Smooth muscle cell (in vitro differentiated cells): ENCODE measurements at regions not wholly inside any gene's neighbourhood (a gene's known extent, or its start where the extent isn't known, plus 50 kb on each side); places are given as distances from the start of the nearest gene placed in this dataset.
"Not testable (repeated sequence)": the region's sequence is repeated elsewhere in the genome, so short reads cannot be mapped to it uniquely, and the experiment has no call there.

Source experiments
- DNase-seq: peaks from one replicate; lab custom pipeline; 2025; ENCODE audit not compliant: unreplicated experiment; lab: John Stamatoyannopoulos, UW
- H2AFZ ChIP-seq: fragments of 200-600 bp; sonication (generic); 2 replicates; pipeline ENCODE4 v1.6.0; 2016; ENCODE audit warnings: antibody characterized with exemption, low read depth, mild to moderate bottlenecking
- H3F3A ChIP-seq: fragments of 200-600 bp; sonication (generic); 2 replicates; pipeline ENCODE4 v1.6.0; 2017; ENCODE audit warnings: antibody characterized with exemption, low read depth
- H3K27ac ChIP-seq: fragments of 200-600 bp; sonication (generic); 2 replicates; pipeline ENCODE4 v1.5.1; 2016; ENCODE audit warnings: low read depth, mild to moderate bottlenecking
- H3K27me3 ChIP-seq: fragments of 200-600 bp; sonication (generic); 2 replicates; pipeline ENCODE4 v1.6.1; 2016; ENCODE audit warnings: low read depth, mild to moderate bottlenecking
- H3K36me3 ChIP-seq: fragments of 200-600 bp; sonication (generic); 2 replicates; pipeline ENCODE4 v1.5.1; 2016; ENCODE audit warnings: low read depth
- H3K4me1 ChIP-seq: fragments of 200-600 bp; sonication (generic); 2 replicates; pipeline ENCODE4 v1.5.1; 2016; ENCODE audit warnings: low read depth
- H3K4me2 ChIP-seq: fragments of 200-600 bp; sonication (generic); 2 replicates; pipeline ENCODE4 v1.6.0; 2016; ENCODE audit warnings: mild to moderate bottlenecking
- H3K4me3 ChIP-seq: fragments of 200-600 bp; sonication (generic); 2 replicates; pipeline ENCODE4 v1.5.1; 2016; ENCODE audit warnings: mild to moderate bottlenecking
- H3K79me2 ChIP-seq: fragments of 200-600 bp; sonication (generic); 2 replicates; pipeline ENCODE4 v1.6.0; 2016; ENCODE audit warnings: low read depth, mild to moderate bottlenecking
- H3K9ac ChIP-seq: fragments of 200-600 bp; sonication (generic); 2 replicates; pipeline ENCODE4 v1.6.0; 2016; ENCODE audit warnings: low read depth
- H3K9me3 ChIP-seq: fragments of 200-600 bp; sonication (generic); replicated peaks from 2 replicates; pipeline ENCODE4 v1.5.1; 2016; ENCODE audit warnings: low read depth
- H4K20me1 ChIP-seq: fragments of 200-600 bp; sonication (generic); 2 replicates; pipeline ENCODE4 v1.6.0; 2016; ENCODE audit warnings: low read depth
- CTCF ChIP-seq: fragments of 200-600 bp; sonication (generic); IDR thresholded peaks from 2 replicates; pipeline ENCODE4 v1.5.1; 2017; ENCODE audit warnings: borderline replicate concordance, mild to moderate bottlenecking, antibody characterized with exemption; ENCODE audit not compliant: insufficient read depth, poor library complexity, severe bottlenecking
- WGBS: methylation state at CpG from one replicate; pipeline ENCODE4 v1.1.7; 2016; ENCODE audit warnings: low lambda C conversion rate; 5-methylcytosine and 5-hydroxymethylcytosine counted together

GRCh38 chr11:116046127-116046526, 541.9 kb upstream of the CADM1 start:
- no peaks in the 10 kb centered on the region for H4K20me1 ChIP-seq
- DNase-seq, result no peak
- H3K4me1 ChIP-seq, result peaks cover 5% of the 10 kb centered on the region
- no peak overlapping the region for H3K4me3 ChIP-seq
- H2AFZ ChIP-seq, result no peak overlapping the region
- no peak for TF ChIP-seq CTCF
- H3K27me3 ChIP-seq, result peaks cover 15% of the 10 kb centered on the region
- H3F3A ChIP-seq, result no peaks in the 10 kb centered on the region
- no peak overlapping the region for H3K27ac ChIP-seq
- H3K4me2 ChIP-seq, result no peak overlapping the region
- 96% methylated on average over 6 of the region's 6 CpGs for WGBS
- no peaks in the 10 kb centered on the region for H3K36me3 ChIP-seq
- no peaks in the 10 kb centered on the region for H3K9me3 ChIP-seq
- H3K79me2 ChIP-seq, result no peaks in the 10 kb centered on the region
- H3K9ac ChIP-seq, result no peak overlapping the region

GRCh38 chr11:116044941-116045340, 540.7 kb upstream of the CADM1 start:
- no peak overlapping the region for H3K27ac ChIP-seq
- H3K4me3 ChIP-seq, result no peak overlapping the region
- no peaks in the 10 kb centered on the region for H4K20me1 ChIP-seq
- H3K27me3 ChIP-seq, result peaks cover 8% of the 10 kb centered on the region
- peak overlapping the region; percentile 12 for H2AFZ ChIP-seq
- H3K4me1 ChIP-seq, result peaks cover 5% of the 10 kb centered on the region
- no peak overlapping the region for H3K4me2 ChIP-seq
- 51% methylated on average over 10 of the region's 10 CpGs for WGBS
- H3K9me3 ChIP-seq, result no peaks in the 10 kb centered on the region
- H3K9ac ChIP-seq, result no peak overlapping the region
- no peaks in the 10 kb centered on the region for H3K36me3 ChIP-seq
- no peak for DNase-seq
- H3F3A ChIP-seq, result no peaks in the 10 kb centered on the region
- H3K79me2 ChIP-seq, result no peaks in the 10 kb centered on the region
- no peak for TF ChIP-seq CTCF

- no peak overlapping the region for H3K9ac ChIP-seq
- H4K20me1 ChIP-seq, result no peaks in the 10 kb centered on the region
- no peak overlapping the region for H3K4me2 ChIP-seq
- no peak overlapping the region for H3K27ac ChIP-seq
- H3K27me3 ChIP-seq, result peaks cover 5% of the 10 kb centered on the region
- H3F3A ChIP-seq, result no peaks in the 10 kb centered on the region
- H2AFZ ChIP-seq, result peak overlapping the region; percentile 12
- 64% methylated on average over 4 of the region's 4 CpGs for WGBS
- no peak overlapping the region for H3K4me3 ChIP-seq
- no peak for DNase-seq
- TF ChIP-seq CTCF, result no peak
- H3K9me3 ChIP-seq, result no peaks in the 10 kb centered on the region
- H3K4me1 ChIP-seq, result peaks cover 5% of the 10 kb centered on the region
- no peaks in the 10 kb centered on the region for H3K79me2 ChIP-seq
- H3K36me3 ChIP-seq, result no peaks in the 10 kb centered on the region
Observed at GRCh38 chr11:116044520-116044919, 540.3 kb upstream of the CADM1 start.

- no peaks in the 10 kb centered on the region for H4K20me1 ChIP-seq
- peaks cover 5% of the 10 kb centered on the region for H3K4me1 ChIP-seq
- H3K27ac ChIP-seq, result no peak overlapping the region
- no peaks in the 10 kb centered on the region for H3K36me3 ChIP-seq
- H3K4me3 ChIP-seq, result no peak overlapping the region
- no peak overlapping the region for H3K9ac ChIP-seq
- WGBS, result 80% methylated on average over 2 of the region's 2 CpGs
- DNase-seq, result no peak
- no peaks in the 10 kb centered on the region for H3F3A ChIP-seq
- no peaks in the 10 kb centered on the region for H3K9me3 ChIP-seq
- no peak overlapping the region for H3K4me2 ChIP-seq
- no peak for TF ChIP-seq CTCF
- H3K27me3 ChIP-seq, result no peaks in the 10 kb centered on the region
- no peaks in the 10 kb centered on the region for H3K79me2 ChIP-seq
- no peak overlapping the region for H2AFZ ChIP-seq
Observed at GRCh38 chr11:116043857-116044256, 539.6 kb upstream of the CADM1 start.

- H3K36me3 ChIP-seq, H3K9ac ChIP-seq, H3K27ac ChIP-seq, H3F3A ChIP-seq, H3K4me3 ChIP-seq, DNase-seq, H3K27me3 ChIP-seq, H3K4me2 ChIP-seq, H3K4me1 ChIP-seq, H3K79me2 ChIP-seq, H4K20me1 ChIP-seq, H3K9me3 ChIP-seq, H2AFZ ChIP-seq: not testable (repeated sequence)
- WGBS, result 95% methylated on average over 6 of the region's 6 CpGs
Observed at GRCh38 chr11:116043059-116043458, 538.8 kb upstream of the CADM1 start.
